ENCODE measurements at regions not wholly inside any gene's neighbourhood (a gene's known extent, or its start where the extent isn't known, plus 50 kb on each side); places are given as distances from the start of the nearest gene placed in this dataset.

GRCh38 chr7:81500631-81501030 is 269.2 kb downstream of the HGF start:
- WGBS (ENCODE audit: low lambda C conversion rate), result 21% methylated on average over 8 of the region's 8 CpGs
- no peak for ATAC-seq
- intact Hi-C loops (cut with micrococcal nuclease; ENCODE audit: unreplicated experiment), result no loop called here
- no peak overlapping the region for H3K27ac ChIP-seq (ENCODE audit: extremely low read length, insufficient read depth, low read length)
- CTCF ChIA-PET (ENCODE audit: low intra/inter-chr PET ratio, low total read pairs), result interaction anchor here (1.8 kb wide), 1 partner anchor 456 kb away, joined by 10 read pairs; no protein-coding TSS in a partner anchor
- TF ChIP-seq ZNF20 (CRISPR knock-in tag; IDR thresholded peaks at IDR 0.05) (no peak), NFIB (CRISPR knock-in tag; IDR thresholded peaks at IDR 0.05; ENCODE audit: borderline replicate concordance) (no peak), NCOA1 (CRISPR knock-in tag; IDR thresholded peaks at IDR 0.05) (no peak), FIP1L1 (IDR thresholded peaks at IDR 0.05; ENCODE audit: borderline replicate concordance, insufficient read depth, low read depth, low read length) (no peak), KDM4B (CRISPR knock-in tag; IDR thresholded peaks at IDR 0.05) (no peak), PRPF4 (IDR thresholded peaks at IDR 0.05; ENCODE audit: low read depth, low read length, poor library complexity, severe bottlenecking) (no peak), ZNF816 (CRISPR knock-in tag; IDR thresholded peaks at IDR 0.05; ENCODE audit: borderline replicate concordance) (no peak), YY1 (IDR thresholded peaks at IDR 0.05; ENCODE audit: insufficient read depth, insufficient replicate concordance, low read depth, low read length) (no peak), KLF13 (CRISPR knock-in tag; IDR thresholded peaks at IDR 0.05) (no peak), FOXJ3 (CRISPR knock-in tag; IDR thresholded peaks at IDR 0.05; ENCODE audit: borderline replicate concordance) (no peak), BCL6 (CRISPR knock-in tag; IDR thresholded peaks at IDR 0.05) (no peak), RXRA (CRISPR knock-in tag; IDR thresholded peaks at IDR 0.05) (no peak), NFRKB (IDR thresholded peaks at IDR 0.05) (no peak), ZNF510 (CRISPR knock-in tag; IDR thresholded peaks at IDR 0.05; ENCODE audit: low read depth) (no peak)
- no peaks in the 10 kb centered on the region for H3K4me1 ChIP-seq (ENCODE audit: insufficient read depth, low read length)
- no peak overlapping the region for H3K9ac ChIP-seq (ENCODE audit: insufficient read depth, low read depth, low read length)
- H3K4me2 ChIP-seq (ENCODE audit: low read depth, low read length), result no peak overlapping the region
- no peak for FAIRE-seq
- BruUV-seq (replicated peaks), result no TSS peak
- H3K36me3 ChIP-seq (replicated peaks in 1 of 2; ENCODE audit: control insufficient read depth in 1 of 2, insufficient read depth in 2 of 2, low read length in 2 of 2), result no peaks in the 10 kb centered on the region
- no peaks in the 10 kb centered on the region for H3K27me3 ChIP-seq (ENCODE audit: control insufficient read depth in 1 of 2, insufficient read depth in 2 of 2, low read length in 2 of 2)
- no peak overlapping the region for H2AFZ ChIP-seq (ENCODE audit: low read length)
- in situ Hi-C loops (cut with HindIII; ENCODE audit: extremely low pct_ligation_motif_present, low pct_unique_long_range_greater_than_20kb), result loop anchor here (5.0 kb wide), 1 partner anchor 457 kb away; no protein-coding TSS in a partner anchor
- POLR2A ChIA-PET, result no interaction called here
- no peaks in the 10 kb centered on the region for H3K9me3 ChIP-seq (ENCODE audit: low read length)
- no peak for DNase-seq (ENCODE audit: low spot score)
- H3K79me2 ChIP-seq (ENCODE audit: insufficient read depth, low read length), result no peaks in the 10 kb centered on the region
- H4K20me1 ChIP-seq (ENCODE audit: insufficient read depth, low read length), result no peaks in the 10 kb centered on the region
- H3K4me3 ChIP-seq (replicated peaks in 1 of 3; ENCODE audit: insufficient read depth in 1 of 3, low read depth in 2 of 3, low read length in 3 of 3), result no peak overlapping the region

Measured in HepG2 (cell line).